GM12878 (cell line): ENCODE measurements at regions not wholly inside any gene's neighbourhood (a gene's known extent, or its start where the extent isn't known, plus 50 kb on each side); places are given as distances from the start of the nearest gene placed in this dataset.

ENCODE experiments used
- ATAC-seq: fragments of 200-7000 bp; cut with Tn5 transposase; 3 replicates; pipeline ENCODE4 v1.9.1; 2020; ENCODE audit warnings: mild to moderate bottlenecking, moderate library complexity
- BruUV-seq: library from RNA; stranded (reverse); fragments of 400-500 nt; replicated peaks from 2 replicates; lab custom pipeline; 2021; lab: Mats Ljungman, UMichigan
- CTCF ChIA-PET: fragments of 300-600 bp; sonication (Branson Sonifier 250); formaldehyde crosslinking; extraction: SDS; loops from one replicate; lab custom pipeline; 2021; ENCODE audit warnings: inconsistent platforms; lab: Yijun Ruan, JAX
- POLR2A ChIA-PET: fragments of 350-600 bp; formaldehyde crosslinking; extraction: SDS; loops from one replicate; lab custom pipeline; 2021; ENCODE audit warnings: inconsistent platforms; lab: Charles Lee
- RAD21 ChIA-PET: fragments of 300-600 bp; sonication (Branson Sonifier 250); formaldehyde crosslinking; loops from one replicate; lab custom pipeline; 2023; ENCODE audit warnings: antibody characterized with exemption; ENCODE audit not compliant: unreplicated experiment; lab: Charles Lee
- SMC1A ChIA-PET: fragments of 300-600 bp; sonication (Branson Sonifier 250); formaldehyde crosslinking; loops from one replicate; lab custom pipeline; 2023; ENCODE audit not compliant: unreplicated experiment, uncharacterized antibody; lab: Charles Lee
- DNase-seq: peaks from one replicate; pipeline ENCODE4 v3.0.0-alpha.2; 2011; ENCODE audit warnings: low read depth, low spot score
- FAIRE-seq: peaks from 3 replicates; lab custom pipeline; 2011; peaks lifted over from hg19 to GRCh38; lab: Jason Lieb, UNC
- H2AFZ ChIP-seq: 2 replicates; pipeline ENCODE4 v1.6.0; 2011; ENCODE audit warnings: low read depth, low read length, control low read depth; ENCODE audit not compliant: control insufficient read depth
- H3K27ac ChIP-seq: 2 replicates; pipeline ENCODE4 v1.5.1; 2011; ENCODE audit warnings: control low read depth; ENCODE audit not compliant: control insufficient read depth, insufficient read depth
- H3K27me3 ChIP-seq, 2 experiments: replicated peaks in 1 of 2; 2 replicates each; pipeline versions ENCODE4 v1.6.0 to v1.6.1; 2011; ENCODE audit warnings: low read length in 1 of 2; ENCODE audit not compliant: control insufficient read depth in 2 of 2, insufficient read depth in 2 of 2
- H3K36me3 ChIP-seq, 2 experiments: 2 replicates each; pipeline ENCODE4 v1.5.1; 2011; ENCODE audit warnings: low read length in 1 of 2; ENCODE audit not compliant: control insufficient read depth in 2 of 2, insufficient read depth in 2 of 2
- H3K4me1 ChIP-seq: 2 replicates; pipeline ENCODE4 v1.6.1; 2011; ENCODE audit warnings: mild to moderate bottlenecking, low read length, moderate library complexity, mixed read lengths; ENCODE audit not compliant: control insufficient read depth, insufficient read depth
- H3K4me2 ChIP-seq: 2 replicates; pipeline ENCODE4 v1.6.0; 2011; ENCODE audit warnings: control low read depth; ENCODE audit not compliant: control insufficient read depth, insufficient read depth
- H3K4me3 ChIP-seq: fragments of 200-600 bp; sonication (generic); 2 replicates; pipeline ENCODE4 v1.5.1; 2016
- H3K79me2 ChIP-seq: 2 replicates; pipeline ENCODE4 v1.6.0; 2011; ENCODE audit warnings: low read length; ENCODE audit not compliant: control insufficient read depth, insufficient read depth
- H3K9ac ChIP-seq: 2 replicates; pipeline ENCODE4 v1.8.0; 2011; ENCODE audit warnings: low read length, control low read depth, mixed read lengths; ENCODE audit not compliant: control insufficient read depth, insufficient read depth
- H3K9me3 ChIP-seq: replicated peaks from 3 replicates; pipeline ENCODE4 v1.5.1; 2011; ENCODE audit warnings: mild to moderate bottlenecking, low read length; ENCODE audit not compliant: control insufficient read depth, insufficient read depth
- H4K20me1 ChIP-seq: 2 replicates; pipeline ENCODE4 v1.6.0; 2011; ENCODE audit not compliant: control insufficient read depth, insufficient read depth
- BACH1 ChIP-seq: fragments of 450-650 bp; IDR thresholded peaks from 2 replicates; pipeline ENCODE4 v1.6.1; 2017; ENCODE audit warnings: mild to moderate bottlenecking, borderline replicate concordance
- BCL11A ChIP-seq: IDR thresholded peaks from 2 replicates; pipeline ENCODE4 v1.6.1; 2011; ENCODE audit warnings: low read depth, low read length
- BHLHE40 ChIP-seq, 2 experiments: fragments of 450-650 bp in 1 of 2; IDR thresholded peaks; 2 replicates each; pipeline ENCODE4 v1.6.1; 2011 to 2017; ENCODE audit warnings: low read depth in 2 of 2, borderline replicate concordance in 1 of 2, improper control_type of control experiment in 1 of 2, low read length in 1 of 2, mild to moderate bottlenecking in 1 of 2
- CHD2 ChIP-seq: IDR thresholded peaks from 2 replicates; pipeline ENCODE4 v1.6.1; 2011; ENCODE audit warnings: low read depth, low read length, improper control_type of control experiment, borderline replicate concordance
- FOXK2 ChIP-seq: fragments of 450-650 bp; IDR thresholded peaks from 2 replicates; pipeline ENCODE4 v1.6.1; 2017; ENCODE audit warnings: mild to moderate bottlenecking, moderate library complexity
- POLR2AphosphoS2 ChIP-seq: IDR thresholded peaks from 2 replicates; pipeline ENCODE4 v1.6.1; 2011; ENCODE audit warnings: low read depth, mild to moderate bottlenecking, low read length, improper control_type of control experiment, moderate library complexity
- SMAD5 ChIP-seq: IDR thresholded peaks from 2 replicates; pipeline ENCODE4 v1.6.1; 2016; ENCODE audit warnings: antibody characterized with exemption, low read depth
- SREBF1 ChIP-seq: IDR thresholded peaks from 2 replicates; pipeline ENCODE4 v1.6.1; 2012; ENCODE audit warnings: mild to moderate bottlenecking, low read length
- SRF ChIP-seq, 2 experiments: IDR thresholded peaks; 2 replicates each; pipeline ENCODE4 v1.6.1; 2011; ENCODE audit warnings: low read depth in 2 of 2, low read length in 2 of 2, mild to moderate bottlenecking in 1 of 2, moderate library complexity in 1 of 2
- SUZ12 ChIP-seq: fragments of 200-600 bp; sonication (generic); IDR thresholded peaks from one replicate; pipeline ENCODE4 v1.6.1; 2018; ENCODE audit warnings: antibody characterized with exemption, mild to moderate bottlenecking; ENCODE audit not compliant: unreplicated experiment
- TCF7 ChIP-seq: IDR thresholded peaks from 2 replicates; pipeline ENCODE4 v1.6.1; 2014; ENCODE audit warnings: antibody characterized with exemption, borderline replicate concordance
- ZNF24 ChIP-seq: fragments of 450-650 bp; IDR thresholded peaks from 2 replicates; pipeline ENCODE4 v1.6.1; 2017; ENCODE audit warnings: antibody characterized with exemption, mild to moderate bottlenecking
- ZSCAN29 ChIP-seq: fragments of 450-650 bp; IDR thresholded peaks from 2 replicates; pipeline ENCODE4 v1.6.1; 2017; ENCODE audit warnings: mild to moderate bottlenecking, moderate library complexity
- WGBS: methylation state at CpG from one replicate; pipeline ENCODE4 v1.1.6; 2016; ENCODE audit warnings: low lambda C conversion rate; ENCODE audit not compliant: insufficient replicate concordance, insufficient coverage; ENCODE audit errors: missing lambda C conversion rate; 5-methylcytosine and 5-hydroxymethylcytosine counted together
- in situ Hi-C: fragments of 300-500 bp; cut with MboI; formaldehyde crosslinking; loops from 9 replicates; pipeline ENCODE4 v1.14.3; 2018; ENCODE audit warnings: mixed read lengths
- intact Hi-C: fragments of 100-400 bp; cut with micrococcal nuclease; formaldehyde crosslinking; loops from one replicate; pipeline ENCODE4 v1.14.2; 2022; ENCODE audit not compliant: unreplicated experiment
- TF ChIP-seq, protein P1 (sequence below): fragments of 450-650 bp; IDR thresholded peaks from 2 replicates; pipeline ENCODE4 v1.6.1; 2016; ENCODE audit warnings: mild to moderate bottlenecking
- TF ChIP-seq, protein P2 (sequence below): IDR thresholded peaks from 2 replicates; pipeline ENCODE4 v1.6.1; 2011; ENCODE audit warnings: low read depth, mild to moderate bottlenecking, low read length, moderate library complexity, borderline replicate concordance; ENCODE audit errors: extremely low read depth

DNA sequence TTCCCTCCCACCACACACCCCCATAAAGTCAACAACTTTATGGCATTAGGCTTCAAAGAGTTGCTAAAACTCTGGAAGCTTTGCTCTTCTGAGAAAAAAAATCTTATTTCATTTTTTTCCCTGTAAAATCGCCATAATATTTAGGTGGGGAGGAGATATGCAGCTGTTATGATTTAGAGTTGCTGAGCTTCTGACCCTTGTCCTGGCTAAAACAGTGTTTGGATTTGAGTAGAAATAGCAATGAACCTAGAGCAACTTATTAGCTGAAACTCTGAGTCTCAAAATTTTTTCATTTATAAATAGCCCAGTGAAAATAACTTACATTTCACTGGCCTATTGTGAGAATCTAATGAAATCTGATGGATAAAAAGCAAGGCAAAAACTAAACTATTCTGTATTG, 482.8 kb upstream of the NFIA start:
- H3K27me3 ChIP-seq = no peaks in the 10 kb centered on the region
- POLR2A ChIA-PET = no interaction called here
- no peaks in the 10 kb centered on the region for H3K79me2 ChIP-seq
- TF ChIP-seq BCL11A = no peak
- no peak for TF ChIP-seq SRF (IDR thresholded peaks at IDR 0.05; ENCODE audit: low read depth in 2 of 2, low read length in 2 of 2)
- no peak for TF ChIP-seq CHD2
- TF ChIP-seq, protein P1, sequence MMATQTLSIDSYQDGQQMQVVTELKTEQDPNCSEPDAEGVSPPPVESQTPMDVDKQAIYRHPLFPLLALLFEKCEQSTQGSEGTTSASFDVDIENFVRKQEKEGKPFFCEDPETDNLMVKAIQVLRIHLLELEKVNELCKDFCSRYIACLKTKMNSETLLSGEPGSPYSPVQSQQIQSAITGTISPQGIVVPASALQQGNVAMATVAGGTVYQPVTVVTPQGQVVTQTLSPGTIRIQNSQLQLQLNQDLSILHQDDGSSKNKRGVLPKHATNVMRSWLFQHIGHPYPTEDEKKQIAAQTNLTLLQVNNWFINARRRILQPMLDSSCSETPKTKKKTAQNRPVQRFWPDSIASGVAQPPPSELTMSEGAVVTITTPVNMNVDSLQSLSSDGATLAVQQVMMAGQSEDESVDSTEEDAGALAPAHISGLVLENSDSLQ = no peak
- no peak for TF ChIP-seq ZSCAN29
- TF ChIP-seq, protein P2, sequence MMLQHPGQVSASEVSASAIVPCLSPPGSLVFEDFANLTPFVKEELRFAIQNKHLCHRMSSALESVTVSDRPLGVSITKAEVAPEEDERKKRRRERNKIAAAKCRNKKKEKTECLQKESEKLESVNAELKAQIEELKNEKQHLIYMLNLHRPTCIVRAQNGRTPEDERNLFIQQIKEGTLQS = no peak
- TF ChIP-seq TCF7 = no peak
- TF ChIP-seq BACH1 = no peak
- TF ChIP-seq SREBF1 = no peak
- no peak for TF ChIP-seq FOXK2
- no peak for TF ChIP-seq SUZ12
- no peak for TF ChIP-seq ZNF24
- no peak for TF ChIP-seq SMAD5
- TF ChIP-seq POLR2AphosphoS2 = no peak
- TF ChIP-seq BHLHE40 (IDR thresholded peaks at IDR 0.05; ENCODE audit: borderline replicate concordance in 1 of 2, low read depth in 2 of 2, low read length in 1 of 2) = no peak
- intact Hi-C loops (no loop called here), in situ Hi-C loops (no loop called here)
- H3K4me3 ChIP-seq = no peak overlapping the region
- DNase-seq (no peak), FAIRE-seq (no peak), ATAC-seq (no peak)
- H3K27ac ChIP-seq = no peak overlapping the region
- H3K9me3 ChIP-seq = no peaks in the 10 kb centered on the region
- no peak overlapping the region for H3K4me2 ChIP-seq
- no TSS peak for BruUV-seq
- no peak overlapping the region for H2AFZ ChIP-seq
- SMC1A ChIA-PET = no interaction called here
- no peaks in the 10 kb centered on the region for H4K20me1 ChIP-seq
- H3K9ac ChIP-seq = no peak overlapping the region
- H3K4me1 ChIP-seq = no peaks in the 10 kb centered on the region
- RAD21 ChIA-PET = no interaction called here
- CTCF ChIA-PET = no interaction called here
- 9% methylated on average over 1 of the region's 1 CpG for WGBS
- no peaks in the 10 kb centered on the region for H3K36me3 ChIP-seq
